ENCODE measurements at regions not wholly inside any gene's neighbourhood (a gene's known extent, or its start where the extent isn't known, plus 50 kb on each side); places are given as distances from the start of the nearest gene placed in this dataset.
"Not testable (repeated sequence)": the region's sequence is repeated elsewhere in the genome, so short reads cannot be mapped to it uniquely, and the experiment has no call there.

DNA sequence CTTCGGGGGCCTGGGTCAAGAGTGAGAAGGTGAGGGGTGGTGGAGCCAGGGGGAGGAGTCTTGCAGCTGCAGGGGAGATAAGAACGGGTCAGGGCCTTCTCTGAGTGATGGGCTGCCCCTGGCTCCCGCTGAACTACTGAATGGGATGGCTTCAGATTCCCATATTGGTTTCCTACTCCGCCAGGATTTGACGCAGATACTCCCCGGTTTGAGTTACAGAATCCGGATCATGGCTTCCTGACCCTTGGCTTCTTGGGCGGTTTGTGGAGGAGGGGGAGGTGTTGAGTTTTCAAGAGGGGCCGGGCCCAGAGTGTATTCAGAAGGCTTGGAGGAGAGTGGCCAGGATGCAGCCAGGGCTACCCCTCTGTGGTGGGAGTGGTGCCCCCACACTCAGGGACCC lies 119.9 kb upstream of the ATP2B2 start:
- no peak for DNase-seq

GRCh38 chr3:10627884-10628572 lies 122.6 kb upstream of the ATP2B2 start:
- DNase-seq: no peak

DNA sequence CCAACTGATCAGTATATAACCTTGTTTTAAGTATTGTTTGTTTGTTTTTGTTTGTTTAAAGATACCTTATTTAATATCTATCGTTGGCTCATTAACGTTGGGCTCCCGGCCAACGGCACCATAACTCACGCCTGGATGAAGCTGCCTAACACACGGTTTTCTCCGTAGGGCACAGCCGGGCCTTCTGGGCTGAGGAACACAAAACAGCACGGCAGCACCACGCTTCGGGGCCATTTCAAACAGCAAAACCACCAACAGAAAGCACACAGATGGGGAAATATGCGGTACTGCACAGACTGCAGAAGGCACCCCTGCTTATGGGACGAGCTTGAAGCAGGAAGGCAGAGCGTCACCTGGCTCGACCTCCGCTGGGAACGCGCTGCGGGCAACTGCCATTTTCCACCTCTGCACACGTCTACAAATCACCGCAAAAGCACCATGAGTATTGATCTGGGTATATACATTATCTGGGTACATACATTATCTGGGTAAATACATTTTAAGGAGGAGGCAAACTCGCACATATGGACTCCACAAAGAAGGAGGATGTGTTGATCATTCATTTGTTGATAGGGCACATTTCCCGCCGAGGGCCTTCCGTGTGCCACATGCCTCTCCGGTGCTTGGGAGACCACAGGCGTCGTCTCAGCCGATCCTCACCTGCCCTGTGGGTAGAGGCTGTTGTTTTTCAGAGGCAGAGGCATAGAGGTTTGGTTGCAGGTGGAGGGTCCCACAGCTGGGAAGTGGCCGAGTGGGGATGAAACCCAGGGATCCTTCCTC lies 123.7 kb upstream of the ATP2B2 start:
- no peak for DNase-seq

DNA sequence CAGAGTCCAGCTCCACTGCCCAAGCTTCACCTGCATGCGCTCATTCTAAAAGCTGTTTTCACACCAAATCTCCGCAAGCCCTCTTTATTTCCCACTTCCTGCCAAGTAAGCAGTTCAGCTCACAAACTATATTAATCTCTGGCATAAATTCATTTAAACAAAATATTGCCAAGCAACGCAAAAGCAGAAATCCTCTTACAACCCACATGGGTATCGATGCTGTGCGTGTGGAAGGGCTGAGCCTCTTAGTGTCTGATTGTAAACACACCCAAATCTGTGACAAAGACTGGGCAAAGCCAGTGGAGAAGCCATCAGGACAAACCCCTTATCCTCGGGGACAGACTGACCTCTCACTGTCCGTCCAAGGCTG lies 124.3 kb upstream of the ATP2B2 start:
- DNase-seq: peak; percentile 1

DNA sequence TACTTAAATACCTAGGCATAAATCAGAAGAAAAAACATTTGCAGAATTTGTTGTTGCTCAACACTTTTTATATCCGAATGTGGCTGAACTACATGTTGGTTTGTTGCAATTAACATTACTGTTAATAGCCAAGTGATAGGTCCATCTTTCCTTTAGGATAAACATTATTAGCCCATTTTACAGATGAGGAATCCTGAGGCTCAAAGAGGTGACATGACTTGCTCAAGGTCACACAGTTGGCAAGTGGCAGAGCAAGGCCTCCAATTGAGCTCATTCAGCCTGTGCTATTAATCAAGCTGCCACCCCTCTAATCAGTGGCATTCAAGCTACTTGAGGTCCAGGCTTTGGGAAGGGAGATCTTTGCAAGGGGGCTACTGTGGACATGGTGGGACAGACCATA lies 125.8 kb upstream of the ATP2B2 start:
- DNase-seq: no peak

DNA sequence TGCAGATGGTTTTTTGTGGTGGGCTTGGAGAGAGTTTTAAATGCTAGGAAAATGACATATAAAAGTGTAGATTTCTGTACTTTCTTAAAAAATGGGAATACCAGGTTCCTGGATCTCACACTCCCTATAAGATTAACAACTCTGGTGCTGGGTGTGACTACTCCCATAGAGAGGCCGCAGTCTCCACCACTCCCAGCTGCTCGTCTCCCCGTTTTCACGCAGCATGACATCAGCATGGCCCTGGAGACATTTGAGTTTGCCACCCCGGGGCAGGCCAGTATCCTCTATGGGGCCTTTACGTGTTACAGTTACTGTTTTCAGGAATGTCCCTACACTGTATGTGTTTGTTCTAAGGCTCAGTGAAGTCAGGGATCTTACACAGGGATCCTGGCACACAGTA lies 126.7 kb upstream of the ATP2B2 start:
- DNase-seq: no peak

GRCh38 chr3:10632741-10633140 lies 127.4 kb upstream of the ATP2B2 start:
- no peak for DNase-seq

DNA sequence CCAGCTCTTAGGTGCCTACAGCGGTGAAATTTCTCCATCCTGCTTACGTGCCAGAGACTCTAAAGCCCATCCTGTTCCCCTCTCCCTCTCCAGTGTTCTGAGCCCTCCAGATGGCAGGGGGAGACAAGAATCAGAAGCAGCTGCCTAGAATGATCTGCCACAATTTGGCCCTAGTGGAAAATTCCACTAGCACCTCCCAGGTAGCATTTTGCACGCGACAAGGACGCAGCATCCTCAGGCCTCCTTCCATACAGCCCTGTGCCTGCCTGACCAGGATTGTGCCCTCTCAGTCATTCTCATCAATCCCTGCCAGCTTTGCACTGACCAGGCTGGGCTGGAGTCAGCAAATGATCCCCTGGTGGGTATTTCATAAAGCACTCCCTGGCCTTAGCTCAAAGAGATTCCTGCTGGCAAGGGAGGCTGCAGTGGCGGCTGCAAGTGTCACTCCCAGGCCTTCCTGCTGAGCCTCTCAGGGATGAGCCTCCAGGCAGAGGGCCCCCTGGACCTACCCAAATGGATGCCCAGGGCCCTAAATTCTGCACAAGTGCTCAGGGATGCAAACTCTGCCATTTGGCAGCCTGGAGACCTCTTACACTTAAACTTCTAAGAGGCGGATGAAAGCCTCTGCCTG lies 130.2 kb upstream of the ATP2B2 start:
- DNase-seq: no peak

GRCh38 chr3:10637342-10637741 lies 132.0 kb upstream of the ATP2B2 start:
- DNase-seq: no peak

GRCh38 chr3:10638466-10638865 lies 133.1 kb upstream of the ATP2B2 start:
- no peak for DNase-seq

- no peak for DNase-seq
These were observed 136.4 kb upstream of the ATP2B2 start for GRCh38 chr3:10641760-10642159.

DNA sequence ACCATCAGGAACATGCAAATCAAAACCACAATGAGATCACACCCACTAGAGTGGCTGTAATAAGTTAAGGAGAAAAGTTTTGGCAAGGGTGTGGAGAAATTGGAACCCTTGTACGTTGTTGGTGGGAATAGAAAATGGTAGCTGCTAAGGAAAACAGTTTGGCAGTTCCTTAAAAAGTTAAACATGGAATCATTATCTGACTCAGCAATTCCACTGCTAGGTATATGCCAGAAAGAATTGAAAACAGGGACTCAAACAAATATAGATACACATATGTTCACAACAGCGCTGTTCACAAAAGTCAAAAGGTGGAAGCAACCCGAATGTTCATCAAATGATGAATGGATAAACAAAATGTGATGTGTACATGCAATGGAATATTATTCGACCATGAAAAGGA lies 138.8 kb upstream of the ATP2B2 start:
- no peak for DNase-seq

GRCh38 chr3:10645800-10646199 lies 140.4 kb upstream of the ATP2B2 start:
- no peak for DNase-seq

DNA sequence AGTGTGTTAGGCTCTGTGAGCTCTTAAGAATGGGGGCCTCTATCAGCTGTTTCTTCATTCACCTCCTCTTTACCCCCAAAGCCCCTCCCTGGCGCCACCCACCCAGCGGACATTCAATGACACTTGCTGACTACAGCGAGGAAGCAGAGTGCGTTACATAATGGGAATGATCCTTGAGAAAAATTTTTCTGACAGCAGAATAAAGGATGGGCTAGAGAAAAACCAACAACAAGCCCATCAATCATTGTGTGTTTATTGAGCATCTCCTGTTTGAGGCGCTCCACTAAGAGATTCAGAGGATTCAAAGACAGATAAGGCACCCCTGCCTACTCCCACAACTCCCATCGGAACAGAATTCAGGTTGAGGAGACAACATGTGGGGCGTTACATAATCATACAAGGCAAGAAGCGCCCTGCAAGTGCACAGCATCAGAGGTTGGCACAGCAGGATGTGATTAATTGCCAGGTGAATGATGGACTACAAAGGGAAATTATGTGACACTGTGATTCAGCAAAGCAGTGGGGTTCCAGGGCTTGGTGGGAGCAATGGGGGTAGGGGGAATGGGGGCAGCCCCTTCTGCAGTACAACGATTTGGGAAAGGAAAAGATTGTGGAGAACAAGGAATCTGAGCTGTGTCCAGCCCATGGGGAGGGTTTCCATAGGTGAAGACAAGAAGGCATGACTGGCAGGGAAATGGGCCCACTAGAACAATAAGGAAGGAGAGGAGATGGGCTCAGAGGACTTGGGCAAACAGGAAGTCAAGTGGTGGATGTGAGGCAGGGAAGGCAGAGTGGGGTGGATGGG lies 141.3 kb upstream of the ATP2B2 start:
- no peak for DNase-seq

GRCh38 chr3:10647376-10647775 lies 142.0 kb upstream of the ATP2B2 start:
- no peak for DNase-seq

- no peak for DNase-seq
These were observed 142.8 kb upstream of the ATP2B2 start for GRCh38 chr3:10648181-10648580.

GRCh38 chr3:10649463-10649862 lies 144.1 kb upstream of the ATP2B2 start:
- DNase-seq: not testable (repeated sequence)

DNA sequence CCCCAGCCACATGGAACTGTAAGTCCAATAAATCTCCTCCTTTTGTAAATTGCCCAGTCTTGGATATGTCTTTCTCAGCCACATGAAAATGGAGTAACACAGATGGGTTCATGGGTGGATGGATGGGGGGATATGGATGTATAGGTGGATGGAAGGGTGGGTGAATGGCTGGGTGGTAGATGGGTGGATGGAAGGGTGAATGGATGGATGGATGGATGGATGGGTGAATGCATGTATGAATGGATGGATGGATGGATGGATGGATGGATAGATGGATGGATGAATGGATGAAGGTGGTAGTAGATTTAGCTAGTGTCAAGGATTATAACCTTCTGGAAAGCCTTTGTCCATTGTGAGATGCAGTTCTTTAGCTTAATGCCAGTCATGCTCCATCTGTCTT lies 146.1 kb upstream of the ATP2B2 start:
- DNase-seq: no peak

GRCh38 chr3:10653241-10653640 lies 147.9 kb upstream of the ATP2B2 start:
- no peak for DNase-seq

GRCh38 chr3:10653866-10654611 lies 148.7 kb upstream of the ATP2B2 start:
- DNase-seq: no peak

- no peak for DNase-seq
These were observed 149.7 kb upstream of the ATP2B2 start for GRCh38 chr3:10655105-10655504.

DNA sequence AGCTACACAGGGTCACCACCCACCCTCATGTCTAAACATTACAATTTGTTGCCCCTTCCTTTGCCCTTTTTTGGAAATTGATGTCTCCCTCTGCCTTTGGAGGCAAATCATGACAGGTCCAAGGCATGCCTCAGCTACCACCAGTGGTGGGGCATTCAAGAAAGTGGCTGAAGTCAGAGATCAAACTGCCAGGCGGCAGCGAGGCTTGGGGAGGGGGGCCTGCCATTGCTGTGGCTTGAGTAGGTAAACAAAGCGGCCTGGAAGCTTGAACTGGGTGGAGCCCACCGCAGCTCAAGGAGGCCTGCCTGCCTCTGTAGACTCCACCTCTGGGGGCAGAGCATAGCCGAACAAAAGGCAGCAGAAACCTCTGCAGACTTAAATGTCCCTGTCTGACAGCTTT lies 152.0 kb upstream of the ATP2B2 start:
- not testable (repeated sequence) for DNase-seq
